ENCODE measurements at regions not wholly inside any gene's neighbourhood (a gene's known extent, or its start where the extent isn't known, plus 50 kb on each side); places are given as distances from the start of the nearest gene placed in this dataset.

GRCh38 chr2:18762667-18763066 lies 173.3 kb upstream of the NT5C1B start (continued):
- TF ChIP-seq ZNF645 (tag by site-specific recombination; IDR thresholded peaks at IDR 0.05) (no peak), GLI2 (tag by site-specific recombination; IDR thresholded peaks at IDR 0.05; ENCODE audit: borderline replicate concordance, low read depth) (peak; percentile 64; the same call in 1 of the 2 replicates), ZNF76 (tag by site-specific recombination; IDR thresholded peaks at IDR 0.05; ENCODE audit: borderline replicate concordance, low read depth) (no peak), REST (tag by site-specific recombination; IDR thresholded peaks at IDR 0.05) (no peak), ZBTB8A (tag by site-specific recombination; IDR thresholded peaks at IDR 0.05) (no peak), ZNF302 (tag by site-specific recombination; IDR thresholded peaks at IDR 0.05; ENCODE audit: low read depth) (no peak), ZNF560 (tag by site-specific recombination; IDR thresholded peaks at IDR 0.05; ENCODE audit: borderline replicate concordance) (no peak), ZNF324 (tag by site-specific recombination; IDR thresholded peaks at IDR 0.05) (no peak), SP3 (tag by site-specific recombination; IDR thresholded peaks at IDR 0.05) (no peak), ZNF501 (tag by site-specific recombination; IDR thresholded peaks at IDR 0.05) (no peak)

- peaks cover 26% of the 10 kb centered on the region for H3K4me1 ChIP-seq (ENCODE audit: control insufficient read depth, insufficient read depth, low read length)
- H3K9me3 ChIP-seq (ENCODE audit: control insufficient read depth, insufficient read depth, low read depth, low read length): no peaks in the 10 kb centered on the region; the same call in 1 of the 2 replicates
- H3K4me3 ChIP-seq (ENCODE audit: low read depth, low read length): no peak overlapping the region
- ChIA-PET POLR2A (no interaction called here), CTCF (interaction anchor here (0.6 kb wide), 1 partner anchor 1170 kb away, joined by 3 read pairs; no protein-coding TSS in a partner anchor)
- H3K27ac ChIP-seq (ENCODE audit: extremely low read depth, low read depth, low read length): no peak overlapping the region
- no peak for TF ChIP-seq ZNF169 (tag by site-specific recombination; IDR thresholded peaks at IDR 0.05)
- TF ChIP-seq ZNF23 (tag by site-specific recombination; IDR thresholded peaks at IDR 0.05; ENCODE audit: borderline replicate concordance): no peak
- TF ChIP-seq ZBTB1 (tag by site-specific recombination; IDR thresholded peaks at IDR 0.05): no peak
- no peak for TF ChIP-seq PATZ1 (tag by site-specific recombination; IDR thresholded peaks at IDR 0.05)
- no peak for TF ChIP-seq ZNF488 (tag by site-specific recombination; IDR thresholded peaks at IDR 0.05)
- TF ChIP-seq ZNF621 (tag by site-specific recombination; IDR thresholded peaks at IDR 0.05): no peak
- TF ChIP-seq ZNF639 (tag by site-specific recombination; IDR thresholded peaks at IDR 0.05): no peak
- no peaks in the 10 kb centered on the region for H3K36me3 ChIP-seq (ENCODE audit: control insufficient read depth in 2 of 2, insufficient read depth in 1 of 2, low read length in 2 of 2)
Measured at GRCh38 chr2:18754286-18754685, 164.9 kb upstream of the NT5C1B start.

Data from HEK293 (cell line).